GM18519 (cell line): ENCODE measurements at regions not wholly inside any gene's neighbourhood (a gene's known extent, or its start where the extent isn't known, plus 50 kb on each side); places are given as distances from the start of the nearest gene placed in this dataset.

ENCODE experiments used
- ATAC-seq: cut with Tn5 transposase; IDR thresholded peaks from one replicate; pipeline ENCODE4 v1.9.1; 2021; ENCODE audit warnings: mild to moderate bottlenecking, moderate library complexity; ENCODE audit not compliant: unreplicated experiment, low FRiP score

GRCh38 chr17:79269620-79270019 lies 195.0 kb downstream of the ENGASE start:
- no peak for ATAC-seq

- ATAC-seq: no peak
Observed at GRCh38 chr17:79263191-79263590, 188.6 kb downstream of the ENGASE start.

- ATAC-seq: no peak
Observed at GRCh38 chr17:79262624-79263023, 188.0 kb downstream of the ENGASE start.

- ATAC-seq: no peak
Observed at GRCh38 chr17:79261355-79262072, 186.9 kb downstream of the ENGASE start.

GRCh38 chr17:79258843-79259242 lies 184.2 kb downstream of the ENGASE start:
- ATAC-seq: no peak

GRCh38 chr17:79258041-79258440 lies 183.4 kb downstream of the ENGASE start:
- no peak for ATAC-seq

- ATAC-seq: no peak
Observed at GRCh38 chr17:79255926-79256585, 181.4 kb downstream of the ENGASE start.

GRCh38 chr17:79255456-79255855 lies 180.8 kb downstream of the ENGASE start:
- ATAC-seq: no peak

GRCh38 chr17:79255046-79255445 lies 180.4 kb downstream of the ENGASE start:
- no peak for ATAC-seq

- ATAC-seq: no peak
Observed at GRCh38 chr17:79252886-79253285, 178.3 kb downstream of the ENGASE start.

GRCh38 chr17:79251824-79252223 lies 177.2 kb downstream of the ENGASE start:
- ATAC-seq: no peak

- ATAC-seq: no peak
Observed at GRCh38 chr17:79249929-79250521, 175.4 kb downstream of the ENGASE start.

- no peak for ATAC-seq
Observed at GRCh38 chr17:79248843-79249493, 174.3 kb downstream of the ENGASE start.

GRCh38 chr17:79246225-79247190 lies 171.9 kb downstream of the ENGASE start:
- no peak for ATAC-seq

GRCh38 chr17:79244665-79245064 lies 170.0 kb downstream of the ENGASE start:
- no peak for ATAC-seq

- no peak for ATAC-seq
Observed at GRCh38 chr17:79243996-79244395, 169.4 kb downstream of the ENGASE start.

GRCh38 chr17:79243603-79243990 lies 169.0 kb downstream of the ENGASE start:
- ATAC-seq: no peak

- ATAC-seq: no peak
Observed at GRCh38 chr17:79242873-79243602, 168.4 kb downstream of the ENGASE start.

- ATAC-seq: no peak
Observed at GRCh38 chr17:79242393-79242792, 167.8 kb downstream of the ENGASE start.

GRCh38 chr17:79241616-79242015 lies 167.0 kb downstream of the ENGASE start:
- no peak for ATAC-seq
